ENCODE measurements at regions not wholly inside any gene's neighbourhood (a gene's known extent, or its start where the extent isn't known, plus 50 kb on each side); places are given as distances from the start of the nearest gene placed in this dataset.

DNA sequence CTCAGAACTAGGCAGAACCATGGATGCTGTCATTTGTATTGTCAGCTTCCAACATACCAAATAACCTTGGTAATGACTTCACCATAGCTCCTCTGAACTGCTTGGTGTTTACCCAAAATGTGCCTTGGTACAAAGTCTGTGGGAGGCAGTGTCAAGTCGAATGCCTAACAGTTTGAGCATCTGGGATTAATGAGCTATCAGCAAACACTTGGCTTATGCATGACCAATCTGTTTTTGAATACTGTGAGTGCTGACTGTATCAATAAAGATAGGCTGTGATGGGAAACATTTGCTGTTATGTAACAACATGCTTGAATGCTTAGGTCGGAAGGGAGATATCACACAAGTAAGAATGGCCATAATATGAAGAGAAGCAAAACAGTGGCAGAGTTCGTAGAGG, 455.4 kb downstream of the CMPK2 start:
- no peak for DNase-seq (ENCODE audit: low read depth in 2 of 2)

DNA sequence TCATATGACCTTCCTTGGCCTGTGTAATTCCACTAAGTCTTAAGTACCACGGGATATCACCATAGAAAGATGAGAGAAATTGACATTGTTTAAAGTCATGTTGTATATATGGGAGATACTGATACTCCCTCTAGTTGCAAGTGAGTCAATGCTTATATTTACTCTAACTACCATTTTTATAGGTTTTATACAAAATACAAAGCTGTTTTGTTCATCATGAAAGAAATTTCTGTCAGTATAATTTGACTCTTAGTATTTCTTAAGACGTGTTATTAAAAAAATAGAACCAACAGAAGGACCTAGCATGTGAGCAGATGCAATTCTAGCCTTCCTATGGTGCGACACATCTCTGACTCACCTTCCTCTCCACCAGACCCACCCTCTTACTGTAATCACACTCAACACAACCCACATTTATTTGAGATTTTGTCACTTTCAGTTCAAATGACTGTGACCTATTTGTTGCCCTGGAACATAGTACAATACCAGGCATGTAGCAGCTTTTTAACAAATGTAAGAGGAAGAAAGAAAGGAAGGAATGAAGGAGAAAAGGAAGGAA, 453.1 kb downstream of the CMPK2 start:
- no peak for DNase-seq (ENCODE audit: low read depth in 2 of 2)

DNA sequence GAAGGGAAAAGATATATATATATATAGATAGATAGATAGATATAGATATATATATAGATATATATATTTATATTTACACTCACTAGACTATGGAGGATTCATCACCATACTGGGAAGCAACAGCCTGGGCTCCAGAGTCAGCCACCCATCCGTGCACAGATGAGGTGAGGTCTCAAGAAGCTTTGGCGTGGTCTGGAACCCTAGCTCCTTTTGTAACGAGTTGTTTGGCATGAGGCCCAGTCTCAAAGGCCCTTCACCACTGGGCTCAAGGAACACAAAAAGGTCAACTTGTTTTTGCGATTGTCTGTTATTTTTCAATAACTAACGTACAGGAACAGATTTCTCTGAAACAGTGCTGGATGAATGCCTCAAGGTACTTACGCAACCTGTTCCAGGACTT, 448.7 kb downstream of the CMPK2 start:
- no peak for DNase-seq (ENCODE audit: low read depth in 2 of 2)

DNA sequence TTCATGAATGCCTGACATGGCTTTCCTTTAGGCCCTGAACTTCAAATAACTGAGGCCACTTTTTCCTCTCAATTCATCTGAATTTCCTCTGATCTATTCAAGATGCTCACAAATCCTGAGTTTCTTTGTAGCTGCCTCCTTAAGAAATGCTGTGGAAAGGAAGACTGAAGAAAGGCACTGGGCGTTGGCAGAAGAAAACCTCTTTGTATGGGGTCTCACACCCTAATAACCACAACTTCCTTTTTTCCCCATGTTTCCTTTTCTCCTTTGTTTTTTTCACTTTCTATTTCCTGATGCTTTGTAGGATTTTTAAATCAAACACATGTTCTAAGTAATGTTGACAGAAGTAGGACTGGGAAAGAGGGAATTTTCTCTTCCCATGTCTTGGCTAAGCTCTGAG, 447.4 kb downstream of the CMPK2 start:
- no peak for DNase-seq (ENCODE audit: low read depth in 2 of 2)

DNA sequence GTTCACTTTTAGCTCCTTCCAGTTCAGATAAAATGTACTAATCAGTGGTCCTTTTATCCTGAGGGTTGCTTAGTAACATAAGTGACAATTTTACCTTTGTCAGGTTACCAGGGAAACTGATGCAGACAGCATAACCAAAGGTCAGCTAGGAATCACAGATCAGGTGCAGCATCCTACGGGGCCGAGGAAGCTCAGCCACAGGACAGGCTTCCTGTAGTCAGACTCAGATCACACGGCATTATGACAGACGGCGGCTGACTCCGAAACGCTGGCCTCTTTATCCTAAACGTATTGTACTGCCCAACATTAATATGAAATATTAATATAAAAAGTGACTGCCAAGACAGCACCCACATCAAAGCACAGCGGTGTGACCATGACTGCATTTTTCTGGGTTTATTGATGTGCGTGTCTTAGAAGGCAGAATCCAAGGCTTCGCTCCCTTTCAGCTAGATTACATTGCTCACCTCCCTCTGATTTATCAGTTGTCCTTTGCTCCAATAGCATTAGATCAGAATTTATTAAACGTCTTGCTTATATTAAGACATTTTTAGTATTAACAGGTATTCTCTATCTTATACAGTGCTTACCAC, 444.5 kb downstream of the CMPK2 start:
- DNase-seq (ENCODE audit: low read depth in 2 of 2) = no peak

DNA sequence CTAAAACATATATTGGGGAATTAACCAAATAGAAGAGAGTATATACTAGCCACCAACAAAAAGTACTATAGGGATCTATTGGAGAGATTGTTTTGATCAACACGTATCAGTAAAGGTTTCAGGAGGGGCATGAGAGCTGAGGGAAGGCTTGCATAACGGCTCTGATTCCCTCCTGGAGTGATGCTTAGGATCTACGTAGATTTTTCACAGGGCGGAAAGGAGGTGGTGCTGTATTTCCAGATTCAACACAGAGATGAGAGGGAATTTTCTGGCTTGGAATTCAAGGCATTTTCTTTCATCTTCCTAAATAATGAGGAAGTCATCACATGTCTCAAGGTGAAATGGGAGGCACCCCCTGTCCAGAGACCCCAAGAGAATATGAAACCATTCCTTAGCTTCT, 443.8 kb downstream of the CMPK2 start:
- DNase-seq (ENCODE audit: low read depth in 2 of 2) = no peak

DNA sequence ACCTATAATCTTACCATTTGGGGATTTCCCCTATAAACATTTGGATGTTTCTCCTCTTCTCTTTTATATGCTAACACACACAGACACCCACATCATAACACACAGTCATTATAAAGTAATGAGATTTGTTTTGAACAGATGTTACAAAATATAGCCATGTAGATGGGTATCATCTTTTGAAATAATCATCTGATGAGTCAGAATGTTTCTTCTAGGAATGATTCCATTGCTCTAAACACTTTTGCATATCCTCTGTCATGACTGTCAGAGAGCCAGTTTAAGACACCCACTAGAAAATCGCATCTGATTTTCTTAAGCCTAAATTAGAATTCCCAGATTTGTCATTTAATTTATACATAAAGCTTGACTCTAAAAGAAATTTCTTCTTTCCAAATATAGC, 442.6 kb downstream of the CMPK2 start:
- no peak for DNase-seq (ENCODE audit: low read depth in 2 of 2)

DNA sequence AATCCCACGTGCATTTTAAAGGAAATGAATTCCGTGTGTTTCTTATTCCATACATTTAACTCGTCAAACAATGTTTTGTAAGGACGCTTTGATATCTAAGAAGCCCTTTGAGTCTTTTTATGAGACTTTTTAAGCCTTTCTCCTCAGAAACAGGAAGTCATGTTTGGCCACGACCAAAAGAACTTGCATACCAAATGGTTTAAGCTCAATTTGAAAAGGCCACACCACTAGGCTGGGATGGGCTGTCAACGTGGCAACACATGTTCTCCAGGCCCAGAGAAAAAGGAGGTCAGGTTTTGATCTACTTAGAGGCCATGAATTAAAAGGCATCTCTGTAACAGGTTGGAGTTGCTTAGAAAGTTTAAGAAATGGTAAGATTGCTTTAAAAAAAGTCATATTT, 441.8 kb downstream of the CMPK2 start:
- no peak for DNase-seq (ENCODE audit: low read depth in 2 of 2)

DNA sequence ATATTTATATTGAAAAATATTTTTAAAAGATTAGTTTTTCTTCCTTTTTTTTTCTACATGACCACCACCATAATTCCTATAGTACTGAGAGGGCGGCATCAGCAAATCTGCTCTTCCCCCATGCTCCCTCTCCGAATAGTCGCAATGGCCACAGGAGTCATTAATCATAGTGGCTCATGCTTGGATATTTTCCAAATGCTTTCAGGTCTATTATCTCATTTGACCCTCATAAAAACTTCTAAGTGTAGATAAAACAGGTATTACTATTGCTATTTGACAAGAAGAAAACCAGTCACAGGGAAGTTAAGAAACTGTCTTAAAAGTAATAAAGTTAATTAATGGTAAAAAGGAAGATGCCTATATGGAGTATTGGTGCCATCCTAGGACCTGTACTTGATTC, 440.7 kb downstream of the CMPK2 start:
- no peak for DNase-seq (ENCODE audit: low read depth in 2 of 2)

DNA sequence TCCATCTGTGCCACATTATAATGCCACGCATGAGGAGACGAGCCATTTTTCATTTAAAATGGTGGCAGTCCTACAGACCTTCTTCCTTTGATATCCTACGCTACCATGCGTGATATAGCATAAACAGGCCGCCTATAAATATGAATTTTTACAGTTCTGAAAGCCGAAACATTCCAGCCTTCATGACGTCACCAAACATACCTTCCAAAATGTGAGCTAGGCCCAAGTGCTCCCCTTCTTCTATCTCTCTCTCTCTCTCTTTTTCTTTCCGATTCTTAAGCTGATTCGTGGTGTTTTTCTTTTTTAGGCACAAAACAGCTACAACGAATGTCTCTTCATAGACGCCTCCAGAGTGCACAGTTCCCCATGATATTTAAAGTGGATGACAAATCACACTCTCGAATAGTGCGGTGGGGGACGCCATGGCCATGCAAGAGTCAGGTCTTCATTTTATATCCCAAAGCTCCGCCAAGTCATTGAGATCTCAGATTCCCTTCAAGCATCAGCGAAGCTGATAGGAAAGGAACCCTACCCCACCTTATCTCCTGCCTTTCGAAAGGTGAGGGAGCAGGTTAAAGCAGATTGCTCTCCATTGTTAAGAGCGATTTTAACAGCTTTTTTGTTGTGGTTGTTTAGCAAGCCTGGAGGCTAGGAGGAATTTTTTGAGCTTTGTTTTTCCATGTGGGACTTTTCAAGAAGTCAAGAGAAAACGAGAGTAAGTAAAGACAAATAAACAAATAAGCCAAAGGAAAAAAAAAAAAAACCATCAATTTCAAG, 436.3 kb downstream of the CMPK2 start:
- no peak for DNase-seq (ENCODE audit: low read depth in 2 of 2)

DNA sequence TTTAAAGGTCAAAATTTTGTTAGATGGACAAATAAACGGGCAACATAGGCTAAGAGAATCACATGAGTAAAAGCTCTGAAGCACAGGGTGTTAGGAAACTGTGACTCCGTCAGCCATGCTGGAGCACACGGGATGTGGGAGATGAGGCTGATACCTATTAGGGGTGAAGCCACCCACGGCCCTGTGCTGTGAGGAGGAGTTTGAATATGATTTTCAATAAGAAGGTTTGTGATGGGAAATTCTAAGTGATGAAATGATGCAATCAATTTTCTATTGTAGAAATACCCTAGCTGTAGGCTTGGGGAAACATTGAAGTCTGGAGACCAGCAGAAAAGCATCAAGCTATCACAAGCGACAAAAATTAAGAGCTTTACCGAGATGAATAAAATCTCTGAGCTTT, 431.3 kb downstream of the CMPK2 start:
- no peak for DNase-seq (ENCODE audit: low read depth in 2 of 2)

DNA sequence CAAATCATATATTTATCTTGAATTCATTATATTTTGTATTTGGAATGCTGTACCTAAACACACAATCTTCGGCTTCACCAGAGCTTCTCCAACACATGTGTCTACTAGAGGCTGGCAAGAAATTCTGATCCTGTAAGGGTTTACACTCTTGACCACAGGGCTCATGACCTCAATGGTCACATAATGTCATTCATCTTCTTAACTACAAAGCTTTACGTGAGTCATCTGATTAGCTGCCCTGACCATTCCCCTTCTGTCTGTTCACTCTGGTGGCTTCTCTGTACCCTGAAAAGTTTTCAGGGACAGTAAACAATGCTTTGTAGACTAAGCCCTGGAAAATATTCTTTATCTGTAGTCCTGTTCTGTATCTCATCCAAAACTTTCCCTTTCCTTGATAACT, 423.9 kb downstream of the CMPK2 start:
- no peak for DNase-seq (ENCODE audit: low read depth in 2 of 2)

DNA sequence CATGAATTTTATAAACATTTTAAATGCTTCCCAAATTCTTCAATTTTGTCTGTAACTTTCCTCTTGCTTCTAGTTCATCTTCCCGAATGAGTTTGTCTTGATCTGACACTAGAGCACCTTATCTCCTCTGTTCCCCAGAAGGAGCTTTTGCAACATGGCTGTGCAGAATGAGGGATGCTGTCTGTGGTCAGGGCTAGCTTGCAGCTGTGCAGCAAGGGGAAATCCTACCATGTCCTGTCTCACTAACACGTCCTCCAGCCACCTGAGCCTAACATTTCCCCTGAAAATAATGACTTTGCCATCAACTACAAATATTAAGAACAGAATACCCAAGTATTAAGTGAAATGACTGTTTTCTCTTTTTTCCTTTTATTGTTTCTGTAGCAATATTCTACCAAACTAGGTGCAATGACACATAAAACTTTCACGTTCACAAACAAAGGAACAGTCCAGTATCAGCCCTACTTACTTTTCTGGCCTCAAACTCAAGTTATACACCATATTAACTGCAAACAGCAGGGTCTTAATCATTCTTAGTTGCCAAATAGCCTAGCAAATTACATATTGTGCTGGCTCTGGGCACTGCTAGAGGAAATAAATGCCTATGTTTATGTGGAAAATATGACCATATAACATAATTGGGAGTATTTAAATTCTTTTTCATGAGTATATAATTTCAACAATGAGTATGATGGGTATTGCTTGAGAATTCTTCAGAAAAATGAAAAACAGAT, 423.3 kb downstream of the CMPK2 start:
- no peak for DNase-seq (ENCODE audit: low read depth in 2 of 2)

DNA sequence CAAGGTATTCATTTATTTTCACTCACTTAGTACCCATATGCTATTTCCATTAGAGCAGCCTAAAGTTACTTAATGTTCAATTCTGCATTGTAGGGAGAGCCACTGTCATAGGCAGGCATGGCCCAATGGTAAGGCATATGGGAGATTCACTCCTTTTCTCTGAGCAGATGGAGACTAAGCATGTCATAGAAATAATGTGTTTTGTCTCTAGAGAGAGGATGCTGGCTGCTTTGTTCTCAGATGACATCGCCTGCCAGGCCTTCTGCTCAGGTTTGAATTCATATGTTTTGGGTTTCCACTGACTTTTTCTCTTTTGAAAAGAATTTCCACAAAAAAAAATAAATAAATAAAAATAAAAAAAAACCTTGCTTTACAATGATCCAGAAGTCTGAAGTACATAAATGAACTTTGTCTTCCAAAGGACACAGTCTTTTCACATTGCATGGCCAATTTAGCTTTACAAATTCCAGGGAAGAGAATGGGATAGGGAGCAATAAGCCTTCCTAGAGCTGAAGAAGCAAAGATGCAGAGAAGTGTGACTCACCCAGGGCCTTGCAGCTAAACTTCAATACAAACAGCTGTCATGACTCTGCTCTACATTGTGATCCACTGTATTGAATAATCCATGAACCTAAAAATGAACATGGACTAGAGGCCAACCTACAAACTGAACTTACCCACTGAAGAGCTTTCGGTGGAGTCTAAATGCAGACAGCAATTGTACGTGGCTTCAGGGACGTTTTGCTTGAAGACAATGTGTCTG, 422.5 kb downstream of the CMPK2 start:
- no peak for DNase-seq (ENCODE audit: low read depth in 2 of 2)

DNA sequence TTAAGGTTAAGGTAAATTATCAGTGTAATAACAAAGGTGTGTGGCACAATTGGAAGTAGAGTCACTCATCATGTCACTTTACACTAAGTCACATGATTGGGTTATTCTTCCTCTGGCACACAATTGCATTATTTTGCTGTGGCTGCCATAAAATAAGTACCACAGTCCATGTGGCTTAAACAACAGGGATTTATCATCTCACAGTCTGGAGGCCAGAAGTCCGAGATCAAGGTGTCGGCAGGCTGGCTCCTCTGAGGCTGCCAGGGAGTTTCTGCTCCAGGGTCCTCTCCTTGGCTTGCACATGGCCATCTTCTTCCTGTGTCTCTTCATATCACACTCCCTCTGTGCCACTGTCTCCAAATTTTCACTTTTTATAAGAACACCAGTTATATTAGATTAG, 421.2 kb downstream of the CMPK2 start:
- DNase-seq (ENCODE audit: low read depth in 2 of 2) = no peak

DNA sequence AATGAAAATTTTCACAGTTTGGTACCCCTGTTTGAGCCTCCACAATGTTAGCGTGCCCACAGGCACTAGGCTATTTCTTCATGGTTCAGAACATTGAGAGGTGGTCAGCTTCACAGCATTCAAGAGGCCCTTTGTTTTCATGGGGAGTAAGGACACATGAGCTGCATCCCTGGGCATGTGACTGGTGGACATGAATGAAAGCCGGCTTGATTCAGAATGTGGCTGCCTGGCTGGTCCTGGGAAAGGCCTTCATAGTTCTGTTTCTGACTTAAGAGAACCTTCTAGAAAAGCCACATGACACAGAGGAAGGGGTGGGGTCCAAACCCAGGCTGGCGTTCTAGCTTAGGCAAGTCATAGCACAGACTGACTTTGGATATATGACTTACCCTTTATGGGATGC, 420.6 kb downstream of the CMPK2 start:
- no peak for DNase-seq (ENCODE audit: low read depth in 2 of 2)

DNA sequence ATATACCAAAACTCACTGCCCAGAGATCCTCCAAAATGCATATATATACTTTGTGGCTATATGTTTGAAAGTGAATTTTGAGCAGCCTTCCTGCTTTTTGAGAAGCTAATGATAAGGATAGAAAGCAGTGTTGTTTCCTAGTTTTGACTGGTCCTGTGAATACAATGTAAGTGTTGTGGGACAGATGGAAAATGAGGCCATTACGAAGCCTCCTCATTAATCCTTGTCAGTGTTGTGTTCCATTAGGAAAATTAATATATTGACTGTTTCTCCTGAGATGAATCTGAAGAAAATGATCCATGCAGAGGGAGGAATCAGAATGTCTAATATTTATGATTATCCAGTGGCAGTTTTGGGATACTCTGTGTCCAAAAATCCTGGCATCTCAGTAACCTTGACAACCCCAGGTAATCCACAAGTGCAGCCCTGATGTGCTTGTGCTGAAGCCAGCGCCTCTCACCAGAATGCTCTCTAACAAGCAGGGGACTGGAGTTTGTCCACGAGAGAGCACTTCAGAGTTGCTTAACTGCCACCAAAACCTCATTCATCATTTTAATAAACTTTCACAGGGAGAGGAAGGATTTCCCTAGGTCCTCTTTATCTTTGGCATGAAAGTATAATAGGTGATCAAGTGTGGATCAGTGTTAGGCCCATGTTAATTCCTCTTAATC, 418.6 kb downstream of the CMPK2 start:
- no peak for DNase-seq (ENCODE audit: low read depth in 2 of 2)

DNA sequence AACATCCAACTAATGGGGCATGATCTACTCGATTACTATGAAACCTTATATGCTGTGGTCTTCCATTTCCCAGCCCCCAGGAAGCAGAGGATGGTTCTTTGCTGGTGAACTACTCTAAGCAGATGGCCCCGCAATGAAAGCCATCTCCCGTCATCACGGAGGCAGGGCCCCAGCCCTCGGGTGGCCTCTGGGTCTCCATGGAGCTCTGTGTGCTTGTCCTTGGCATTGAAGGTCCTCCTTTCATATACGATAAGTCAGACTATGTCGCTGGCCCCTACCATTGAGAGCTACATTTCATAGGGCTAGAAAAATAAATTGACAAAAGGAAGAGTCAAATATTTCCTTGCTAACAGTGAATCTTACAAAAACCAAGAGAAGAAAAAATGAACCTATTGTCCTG, 416.8 kb downstream of the CMPK2 start:
- no peak for DNase-seq (ENCODE audit: low read depth in 2 of 2)

DNA sequence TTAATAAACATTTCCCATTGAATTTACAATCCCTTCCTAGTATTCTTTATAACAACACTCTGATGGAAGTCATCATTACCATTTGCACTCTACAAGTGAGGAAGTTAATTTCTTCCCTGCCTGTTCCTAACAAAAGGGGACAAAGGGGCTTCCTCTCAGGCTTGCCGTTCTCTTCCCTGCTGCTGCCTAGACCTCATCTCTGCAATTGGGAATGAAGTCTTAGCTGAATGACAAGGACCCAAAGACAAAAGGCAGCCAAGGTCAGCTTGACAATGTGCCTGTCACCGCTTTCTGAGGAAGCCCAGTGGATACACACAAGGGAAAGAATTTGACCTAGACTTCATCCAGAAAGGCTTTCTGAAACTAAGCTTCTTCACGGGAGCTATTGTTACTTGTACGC, 416.4 kb downstream of the CMPK2 start:
- DNase-seq (ENCODE audit: low read depth in 2 of 2) = no peak

DNA sequence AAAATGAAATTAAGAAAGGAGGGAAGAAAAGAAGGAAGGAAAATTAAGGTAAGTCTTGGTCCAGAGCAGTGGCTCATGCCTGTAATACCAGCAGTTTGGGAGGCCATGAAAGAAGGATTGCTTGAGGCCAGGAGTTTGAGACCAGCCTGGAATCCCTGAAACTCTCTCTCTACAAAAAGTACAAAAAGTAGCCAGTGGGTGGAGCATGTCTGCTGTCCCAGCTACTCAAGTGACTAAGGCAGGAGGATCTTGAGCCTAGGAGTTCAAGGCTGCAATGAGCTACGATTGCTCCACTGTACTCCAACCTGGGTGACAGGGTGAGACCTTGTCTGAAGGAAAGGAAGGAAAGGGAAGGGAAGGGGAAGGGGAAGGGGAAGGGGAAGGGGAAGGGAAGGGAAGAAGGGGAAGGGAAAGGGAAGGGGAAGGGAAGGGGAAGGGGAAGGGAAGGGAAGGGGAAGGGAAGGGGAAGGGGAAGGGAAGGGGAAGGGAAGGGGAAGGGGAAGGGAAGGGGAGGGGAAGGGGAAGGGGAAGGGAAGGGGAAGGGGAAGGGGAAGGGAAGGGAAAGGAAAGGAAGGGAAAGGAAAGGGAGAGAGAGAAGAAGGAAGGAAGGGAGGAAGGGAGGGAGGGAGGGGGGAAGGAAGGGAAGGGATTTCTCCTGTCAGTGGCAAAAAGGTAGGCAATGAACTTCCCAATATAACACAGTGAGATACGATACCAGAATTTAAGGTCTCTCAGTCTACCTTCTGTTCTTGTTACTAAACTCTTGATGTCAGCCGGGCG, 412.8 kb downstream of the CMPK2 start:
- no peak for DNase-seq (ENCODE audit: low read depth in 2 of 2)
